ENCODE measurements at regions not wholly inside any gene's neighbourhood (a gene's known extent, or its start where the extent isn't known, plus 50 kb on each side); places are given as distances from the start of the nearest gene placed in this dataset.

DNA sequence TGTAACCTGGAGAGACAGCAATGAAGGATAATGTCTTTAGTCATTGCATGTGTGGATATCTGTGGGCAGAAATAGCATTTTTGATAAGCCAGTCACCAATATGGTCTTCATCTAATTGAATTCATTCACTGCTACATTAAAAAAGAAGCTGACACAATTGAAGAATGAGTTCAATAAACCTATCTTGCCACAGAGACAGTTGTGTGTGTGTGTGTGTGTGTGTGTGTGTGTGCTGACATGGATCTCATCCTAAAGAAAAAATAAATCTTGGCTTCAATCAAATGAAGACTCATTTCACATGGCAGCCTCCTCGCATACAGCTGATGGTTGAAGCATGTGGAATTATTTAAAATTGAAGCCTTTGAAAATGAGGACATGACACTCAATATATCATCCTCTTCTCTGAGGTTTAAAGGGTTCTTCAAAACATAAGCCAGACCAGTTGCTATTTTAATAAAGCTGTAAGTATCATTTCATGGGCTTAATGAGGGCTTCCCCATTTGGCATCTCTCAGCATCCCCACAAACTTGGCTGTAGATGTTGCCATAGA lies 118.5 kb upstream of the PTPN3 start:
- no peak for DNase-seq (ENCODE audit: extremely low spot score)
- ChIA-PET CTCF (interaction anchor here (1.1 to 1.6 kb wide), 2 partner anchors 11 to 20 kb away, joined by 3 to 5 read pairs; no protein-coding TSS in a partner anchor), POLR2A (interaction anchor here (0.6 kb wide), 2 partner anchors 8 to 21 kb away, joined by 3 to 5 read pairs; no protein-coding TSS in a partner anchor)
- TF ChIP-seq, protein P1, sequence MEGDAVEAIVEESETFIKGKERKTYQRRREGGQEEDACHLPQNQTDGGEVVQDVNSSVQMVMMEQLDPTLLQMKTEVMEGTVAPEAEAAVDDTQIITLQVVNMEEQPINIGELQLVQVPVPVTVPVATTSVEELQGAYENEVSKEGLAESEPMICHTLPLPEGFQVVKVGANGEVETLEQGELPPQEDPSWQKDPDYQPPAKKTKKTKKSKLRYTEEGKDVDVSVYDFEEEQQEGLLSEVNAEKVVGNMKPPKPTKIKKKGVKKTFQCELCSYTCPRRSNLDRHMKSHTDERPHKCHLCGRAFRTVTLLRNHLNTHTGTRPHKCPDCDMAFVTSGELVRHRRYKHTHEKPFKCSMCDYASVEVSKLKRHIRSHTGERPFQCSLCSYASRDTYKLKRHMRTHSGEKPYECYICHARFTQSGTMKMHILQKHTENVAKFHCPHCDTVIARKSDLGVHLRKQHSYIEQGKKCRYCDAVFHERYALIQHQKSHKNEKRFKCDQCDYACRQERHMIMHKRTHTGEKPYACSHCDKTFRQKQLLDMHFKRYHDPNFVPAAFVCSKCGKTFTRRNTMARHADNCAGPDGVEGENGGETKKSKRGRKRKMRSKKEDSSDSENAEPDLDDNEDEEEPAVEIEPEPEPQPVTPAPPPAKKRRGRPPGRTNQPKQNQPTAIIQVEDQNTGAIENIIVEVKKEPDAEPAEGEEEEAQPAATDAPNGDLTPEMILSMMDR (IDR thresholded peaks at IDR 0.05; ENCODE audit: control extremely low read depth, extremely low read depth, low read depth, missing control alignments), result no peak

DNA sequence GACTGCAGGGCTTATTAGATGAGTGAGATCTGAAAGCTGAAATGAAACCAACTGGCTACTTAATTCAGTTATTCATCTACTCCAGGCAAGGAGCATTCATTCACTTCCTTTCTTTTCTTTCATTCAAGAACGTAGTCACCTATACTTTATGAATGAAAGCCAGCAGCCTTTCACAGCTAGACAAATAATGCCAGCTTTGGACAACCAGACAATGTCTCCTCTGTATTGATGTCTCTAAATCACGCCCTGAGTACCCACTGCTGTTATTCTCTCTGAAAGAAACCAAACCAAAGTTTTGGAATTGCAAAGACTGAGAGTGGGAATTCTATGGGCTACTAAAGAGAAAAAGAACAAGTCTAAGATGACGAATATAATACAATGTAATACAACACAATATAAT lies 121.2 kb upstream of the PTPN3 start:
- ChIA-PET CTCF (no interaction called here), POLR2A (no interaction called here)
- DNase-seq (ENCODE audit: extremely low spot score), result no peak
- TF ChIP-seq, protein P1 (IDR thresholded peaks at IDR 0.05; ENCODE audit: control extremely low read depth, extremely low read depth, low read depth, missing control alignments), result no peak

DNA sequence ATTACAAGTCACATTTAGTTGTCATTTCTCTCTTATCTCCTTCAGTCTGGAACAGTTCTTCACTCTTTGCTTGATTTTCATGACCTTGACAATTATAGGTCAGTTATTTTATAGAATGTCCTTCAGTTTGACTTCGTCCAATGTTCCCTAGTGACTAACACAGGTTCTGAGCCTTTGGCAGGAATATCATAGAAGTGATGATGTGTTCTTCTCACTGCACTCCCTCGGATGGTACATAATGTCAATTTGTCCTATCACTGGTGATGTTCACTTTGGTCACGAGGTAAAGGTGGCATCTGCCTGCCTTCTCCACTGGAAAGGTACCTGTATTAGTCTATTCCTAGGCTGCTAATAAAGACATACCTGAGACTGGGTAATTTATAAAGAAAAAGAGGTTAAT lies 126.0 kb upstream of the PTPN3 start:
- ChIA-PET POLR2A (no interaction called here), CTCF (no interaction called here)
- no peak for DNase-seq (ENCODE audit: extremely low spot score)
- TF ChIP-seq, protein P1 (IDR thresholded peaks at IDR 0.05; ENCODE audit: control extremely low read depth, extremely low read depth, low read depth, missing control alignments), result no peak

DNA sequence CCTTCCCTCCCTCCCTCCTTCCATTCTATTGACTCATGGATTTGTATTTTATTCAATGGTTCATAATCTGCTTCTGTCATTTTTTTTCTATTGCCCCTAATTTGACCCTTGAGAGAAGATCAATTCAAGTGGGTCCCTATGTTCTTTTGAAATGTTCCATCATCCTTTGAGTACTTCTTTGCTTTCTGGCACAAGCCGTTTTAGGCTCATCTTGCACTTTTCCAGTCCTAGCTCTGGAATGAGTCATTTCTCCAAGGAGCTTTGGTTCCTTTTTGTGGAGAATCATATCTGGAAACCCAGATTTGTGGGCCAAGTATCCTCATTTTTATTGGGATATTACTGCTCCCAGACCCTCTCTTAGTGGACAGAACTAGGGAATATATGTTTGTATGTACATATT lies 126.8 kb upstream of the PTPN3 start:
- POLR2A ChIA-PET, result no interaction called here
- TF ChIP-seq, protein P1 (IDR thresholded peaks at IDR 0.05; ENCODE audit: control extremely low read depth, extremely low read depth, low read depth, missing control alignments), result no peak
- DNase-seq (ENCODE audit: extremely low spot score), result no peak
- CTCF ChIA-PET, result no interaction called here

DNA sequence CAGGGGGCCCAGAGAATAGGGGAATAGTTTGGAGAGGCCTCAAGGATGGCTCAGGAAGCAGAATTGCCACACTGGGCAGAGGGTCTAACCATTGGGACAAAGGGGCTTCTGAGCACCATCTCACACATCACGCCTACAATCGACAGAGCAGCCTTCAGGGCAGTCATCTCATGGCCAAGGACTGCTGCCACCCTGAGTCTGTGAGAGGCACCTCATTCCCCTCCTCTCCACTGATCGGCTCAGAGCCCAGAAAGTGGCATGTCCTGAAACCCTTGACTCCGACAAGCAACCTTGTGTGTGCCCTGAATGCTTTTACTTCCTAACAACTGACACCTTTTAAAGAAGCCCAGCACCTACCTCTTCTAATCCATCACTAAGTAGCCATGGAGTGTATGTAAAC lies 128.9 kb upstream of the PTPN3 start:
- TF ChIP-seq, protein P1 (IDR thresholded peaks at IDR 0.05; ENCODE audit: control extremely low read depth, extremely low read depth, low read depth, missing control alignments), result no peak
- DNase-seq (ENCODE audit: extremely low spot score), result no peak
- ChIA-PET CTCF (no interaction called here), POLR2A (no interaction called here)

DNA sequence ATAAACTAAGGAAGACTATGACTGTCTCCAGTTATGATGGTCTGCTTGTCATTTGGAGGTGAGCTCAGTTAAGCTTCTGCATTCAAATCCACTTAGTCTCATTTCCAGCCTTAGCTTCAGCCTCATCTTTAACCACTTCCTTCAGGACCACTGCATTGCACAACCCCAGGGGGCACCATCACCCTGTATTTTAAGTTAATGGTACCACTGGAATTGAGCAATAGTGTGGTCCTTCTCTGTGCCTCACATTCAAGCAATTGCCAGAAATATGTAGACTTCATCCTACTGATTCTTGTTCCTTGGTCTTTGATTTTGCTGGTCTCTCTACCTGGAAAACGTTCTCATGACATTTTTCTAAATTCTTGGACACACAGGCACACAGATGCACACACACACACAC lies 131.5 kb upstream of the PTPN3 start:
- POLR2A ChIA-PET, result no interaction called here
- TF ChIP-seq, protein P1 (IDR thresholded peaks at IDR 0.05; ENCODE audit: control extremely low read depth, extremely low read depth, low read depth, missing control alignments), result no peak
- DNase-seq (ENCODE audit: extremely low spot score), result no peak
- CTCF ChIA-PET, result no interaction called here

DNA sequence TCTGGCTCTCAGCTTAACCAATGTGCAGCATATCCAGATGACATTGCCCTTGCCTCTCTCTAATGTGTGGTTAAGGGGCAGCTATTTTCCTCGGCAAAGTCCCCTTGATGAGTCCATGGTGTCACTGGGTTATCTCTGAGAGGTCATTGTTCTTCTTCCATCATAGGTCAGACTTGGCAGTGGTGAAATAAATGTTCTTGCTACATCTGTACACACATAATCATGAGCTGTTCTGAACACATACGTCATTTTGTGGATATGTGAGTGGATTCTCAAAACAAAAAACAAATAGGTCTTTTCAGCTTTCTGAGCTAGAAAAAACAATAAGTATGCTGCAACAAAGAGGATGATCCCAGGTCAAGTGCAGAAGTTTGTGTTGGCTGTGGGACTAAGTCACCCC lies 134.7 kb upstream of the PTPN3 start:
- CTCF ChIA-PET, result no interaction called here
- no peak for DNase-seq (ENCODE audit: extremely low spot score)
- POLR2A ChIA-PET, result no interaction called here
- TF ChIP-seq, protein P1 (IDR thresholded peaks at IDR 0.05; ENCODE audit: control extremely low read depth, extremely low read depth, low read depth, missing control alignments), result no peak
